Endothelial cell (in vitro differentiated cells): ENCODE measurements at regions not wholly inside any gene's neighbourhood (a gene's known extent, or its start where the extent isn't known, plus 50 kb on each side); places are given as distances from the start of the nearest gene placed in this dataset.

ENCODE experiments used
- DNase-seq: peaks from one replicate; pipeline ENCODE4 v3.0.0; 2021; ENCODE audit warnings: low spot score
- H3K27ac Mint-ChIP-seq: one replicate; pipeline ENCODE4 v1.8.0; 2021; ENCODE audit warnings: mixed read lengths, inconsistent platforms; ENCODE audit not compliant: unreplicated experiment
- H3K27me3 Mint-ChIP-seq: one replicate; pipeline ENCODE4 v1.8.0; 2021; ENCODE audit warnings: mild to moderate bottlenecking, moderate library complexity, mixed read lengths, inconsistent platforms; ENCODE audit not compliant: unreplicated experiment
- H3K36me3 Mint-ChIP-seq: one replicate; pipeline ENCODE4 v1.8.0; 2021; ENCODE audit warnings: mild to moderate bottlenecking, low read depth, mixed read lengths, inconsistent platforms; ENCODE audit not compliant: unreplicated experiment
- H3K4me1 Mint-ChIP-seq: one replicate; pipeline ENCODE4 v1.8.0; 2021; ENCODE audit warnings: mild to moderate bottlenecking, mixed read lengths, inconsistent platforms; ENCODE audit not compliant: unreplicated experiment
- H3K4me3 Mint-ChIP-seq: one replicate; pipeline ENCODE4 v1.8.0; 2021; ENCODE audit warnings: mild to moderate bottlenecking, mixed read lengths, inconsistent platforms; ENCODE audit not compliant: unreplicated experiment
- H3K9me3 Mint-ChIP-seq: one replicate; pipeline ENCODE4 v1.8.0; 2021; ENCODE audit warnings: mixed read lengths, inconsistent platforms; ENCODE audit not compliant: unreplicated experiment
- TF ChIP-seq, protein P1 (sequence below): fragments of 200-600 bp; sonication (generic); IDR thresholded peaks from one replicate; pipeline ENCODE4 v1.5.0; 2021; ENCODE audit warnings: antibody characterized with exemption; ENCODE audit not compliant: unreplicated experiment

DNA sequence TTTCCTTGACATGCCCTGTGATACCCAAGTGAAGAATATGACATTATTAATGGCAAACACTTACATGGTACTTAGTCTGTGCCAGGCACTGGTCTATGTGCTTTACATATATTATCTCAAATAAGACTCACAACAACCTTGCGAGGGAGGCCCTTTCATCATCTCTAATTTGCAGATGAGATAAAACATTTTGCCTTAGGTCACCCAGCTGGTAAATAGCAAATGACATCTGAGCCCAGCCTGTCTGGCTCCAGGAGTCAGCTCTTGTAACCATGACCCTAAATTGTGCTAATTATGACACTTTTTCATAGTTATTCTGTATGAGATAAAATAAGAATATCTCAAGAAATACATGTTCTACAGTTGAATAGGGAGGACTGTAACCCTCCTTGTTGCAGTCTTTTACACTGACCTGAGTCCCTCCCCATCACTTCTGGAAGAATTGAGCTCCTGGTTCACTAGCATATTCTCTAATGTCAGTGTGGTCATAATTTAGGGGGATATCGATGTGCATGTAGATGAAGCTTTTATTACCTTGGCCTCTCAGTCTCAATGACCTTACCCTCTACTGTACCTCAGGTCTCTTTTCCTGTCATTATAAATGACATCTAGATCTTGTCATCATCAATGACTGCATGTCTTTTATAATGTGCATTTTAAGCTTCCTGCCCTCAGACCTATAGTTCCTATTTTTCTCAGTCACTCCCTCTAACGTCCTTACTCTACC is 126.1 kb upstream of the HAPLN1 start:
- DNase-seq = no peak
- Mint-ChIP-seq H3K9me3 (no peaks in the 10 kb centered on the region), H3K4me3 (no peak overlapping the region), H3K27ac (no peak overlapping the region), H3K36me3 (no peaks in the 10 kb centered on the region), H3K27me3 (no peaks in the 10 kb centered on the region), H3K4me1 (peaks cover 18% of the 10 kb centered on the region)
- TF ChIP-seq, protein P1, sequence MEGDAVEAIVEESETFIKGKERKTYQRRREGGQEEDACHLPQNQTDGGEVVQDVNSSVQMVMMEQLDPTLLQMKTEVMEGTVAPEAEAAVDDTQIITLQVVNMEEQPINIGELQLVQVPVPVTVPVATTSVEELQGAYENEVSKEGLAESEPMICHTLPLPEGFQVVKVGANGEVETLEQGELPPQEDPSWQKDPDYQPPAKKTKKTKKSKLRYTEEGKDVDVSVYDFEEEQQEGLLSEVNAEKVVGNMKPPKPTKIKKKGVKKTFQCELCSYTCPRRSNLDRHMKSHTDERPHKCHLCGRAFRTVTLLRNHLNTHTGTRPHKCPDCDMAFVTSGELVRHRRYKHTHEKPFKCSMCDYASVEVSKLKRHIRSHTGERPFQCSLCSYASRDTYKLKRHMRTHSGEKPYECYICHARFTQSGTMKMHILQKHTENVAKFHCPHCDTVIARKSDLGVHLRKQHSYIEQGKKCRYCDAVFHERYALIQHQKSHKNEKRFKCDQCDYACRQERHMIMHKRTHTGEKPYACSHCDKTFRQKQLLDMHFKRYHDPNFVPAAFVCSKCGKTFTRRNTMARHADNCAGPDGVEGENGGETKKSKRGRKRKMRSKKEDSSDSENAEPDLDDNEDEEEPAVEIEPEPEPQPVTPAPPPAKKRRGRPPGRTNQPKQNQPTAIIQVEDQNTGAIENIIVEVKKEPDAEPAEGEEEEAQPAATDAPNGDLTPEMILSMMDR = no peak

DNA sequence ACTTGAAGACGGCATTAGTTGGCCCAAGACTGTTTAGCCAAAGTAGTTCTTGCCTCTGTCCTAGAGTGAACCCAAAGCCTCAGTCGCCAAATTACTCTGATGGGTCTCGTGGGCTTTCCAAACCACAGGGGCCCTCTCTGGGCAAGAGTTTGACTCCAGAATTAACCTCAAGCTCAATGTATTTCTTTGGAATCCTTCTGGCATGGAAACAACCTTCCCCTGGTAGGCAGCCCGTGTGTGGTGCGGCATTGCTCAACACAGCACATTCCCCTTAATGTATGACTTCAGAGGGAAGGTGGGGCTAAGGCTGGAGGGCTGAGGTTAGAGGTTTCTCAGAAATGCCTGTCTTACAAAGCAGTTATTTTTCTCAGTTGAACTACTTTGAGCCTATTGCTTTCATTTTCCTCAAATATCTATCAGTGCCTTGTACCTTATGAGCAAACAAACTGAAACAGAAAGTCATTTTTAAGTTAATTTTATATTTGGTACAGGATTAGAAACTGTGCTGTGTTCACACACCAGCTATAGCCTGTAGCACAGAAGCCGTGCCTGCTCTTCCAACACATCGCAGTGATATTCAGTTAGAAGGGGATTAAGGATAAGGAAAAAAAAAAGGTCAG is 123.9 kb upstream of the HAPLN1 start:
- Mint-ChIP-seq H3K4me3 (no peak overlapping the region), H3K36me3 (no peaks in the 10 kb centered on the region), H3K27ac (no peak overlapping the region), H3K9me3 (no peaks in the 10 kb centered on the region), H3K27me3 (no peaks in the 10 kb centered on the region), H3K4me1 (peaks cover 15% of the 10 kb centered on the region)
- DNase-seq = no peak
- TF ChIP-seq, protein P1 = no peak

DNA sequence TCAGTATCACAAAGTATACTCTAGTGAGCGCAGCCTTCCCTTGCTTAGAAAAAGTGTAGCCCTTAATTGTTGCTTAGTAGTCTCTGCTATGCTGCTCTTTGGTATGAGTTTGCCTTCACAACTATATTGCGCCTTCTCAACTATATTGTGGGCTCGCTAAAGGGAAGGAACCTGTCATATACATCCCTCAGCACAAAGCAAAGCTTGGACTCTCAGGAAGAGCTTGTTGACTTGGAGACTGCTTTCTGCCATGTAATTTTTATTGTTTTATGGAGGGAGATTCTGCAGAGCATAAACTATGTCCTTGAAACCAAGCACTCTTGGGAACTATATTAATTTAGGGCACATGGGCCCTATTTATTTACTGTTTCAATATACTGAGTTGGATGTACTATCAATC is 119.1 kb upstream of the HAPLN1 start:
- H3K27ac Mint-ChIP-seq = no peak overlapping the region
- DNase-seq = no peak
- no peaks in the 10 kb centered on the region for H3K4me1 Mint-ChIP-seq
- no peaks in the 10 kb centered on the region for H3K27me3 Mint-ChIP-seq
- H3K36me3 Mint-ChIP-seq = no peaks in the 10 kb centered on the region
- no peak overlapping the region for H3K4me3 Mint-ChIP-seq
- H3K9me3 Mint-ChIP-seq = no peaks in the 10 kb centered on the region
- TF ChIP-seq, protein P1 = no peak

DNA sequence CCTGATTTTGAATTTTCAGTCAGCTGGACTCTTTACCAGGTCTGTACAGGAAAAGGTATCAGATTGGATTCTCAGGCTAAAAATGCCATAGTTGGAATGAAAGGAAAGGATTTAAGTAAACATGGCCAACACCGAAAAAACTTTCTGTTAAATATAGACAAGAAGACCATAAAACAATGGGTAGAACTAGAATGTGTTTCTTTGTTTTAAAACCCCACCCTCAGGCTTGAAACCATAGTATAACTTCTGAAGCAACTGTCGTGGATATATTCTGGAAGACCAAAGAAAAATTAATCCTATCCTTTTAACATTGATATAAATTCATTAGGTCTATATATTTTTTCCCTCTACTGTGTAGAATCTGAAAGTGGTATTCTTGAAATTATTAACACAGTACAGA is 118.6 kb upstream of the HAPLN1 start:
- Mint-ChIP-seq H3K27ac (no peak overlapping the region), H3K4me1 (no peaks in the 10 kb centered on the region), H3K27me3 (no peaks in the 10 kb centered on the region), H3K9me3 (no peaks in the 10 kb centered on the region), H3K4me3 (no peak overlapping the region), H3K36me3 (no peaks in the 10 kb centered on the region)
- TF ChIP-seq, protein P1 = no peak
- no peak for DNase-seq

DNA sequence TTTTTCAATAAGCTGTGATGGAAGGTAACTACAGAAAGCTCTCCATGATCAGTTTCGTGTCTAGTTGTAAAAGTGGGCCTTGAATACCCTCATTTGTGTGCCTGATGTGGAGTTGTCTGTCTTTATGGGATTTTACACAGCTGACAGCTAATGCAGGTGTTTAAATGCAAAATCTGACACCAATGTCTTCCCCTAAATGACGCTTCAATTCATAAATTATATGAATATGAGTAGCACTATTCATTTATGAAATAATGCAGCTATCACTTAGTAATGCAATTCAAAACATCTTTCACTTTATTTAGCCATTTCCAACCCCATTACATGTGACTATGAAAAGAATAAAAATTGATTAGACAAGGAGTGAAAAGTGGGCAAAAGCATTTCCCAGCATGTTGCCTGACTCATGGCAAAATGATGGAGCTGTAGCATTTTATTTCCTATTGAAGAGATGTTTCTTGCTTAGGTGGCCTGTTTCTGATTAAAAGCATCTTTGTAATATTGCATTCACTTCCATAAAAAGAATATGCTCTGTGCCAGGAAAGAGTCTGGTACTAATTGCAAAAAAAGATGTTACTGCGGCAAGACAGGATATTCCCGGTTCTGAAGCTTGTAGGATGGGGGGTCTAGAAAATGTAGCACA is 116.7 kb upstream of the HAPLN1 start:
- no peak overlapping the region for H3K4me3 Mint-ChIP-seq

More for the DNA sequence above, 116.7 kb upstream of the HAPLN1 start:
- Mint-ChIP-seq H3K4me1 (no peaks in the 10 kb centered on the region), H3K27ac (no peak overlapping the region), H3K27me3 (no peaks in the 10 kb centered on the region), H3K36me3 (no peaks in the 10 kb centered on the region), H3K9me3 (no peaks in the 10 kb centered on the region)
- DNase-seq = no peak
- TF ChIP-seq, protein P1 = no peak
